HCT116 (cell line): ENCODE measurements at regions not wholly inside any gene's neighbourhood (a gene's known extent, or its start where the extent isn't known, plus 50 kb on each side); places are given as distances from the start of the nearest gene placed in this dataset.

Source experiments
- ATAC-seq: fragments of 200-7000 bp; cut with Tn5 transposase; 2 replicates; pipeline ENCODE4 v1.9.1; 2020; ENCODE audit warnings: mild to moderate bottlenecking, moderate library complexity
- BruUV-seq: library from RNA; stranded (reverse); fragments of 400-500 nt; replicated peaks from 2 replicates; lab custom pipeline; 2021; lab: Mats Ljungman, UMichigan
- CTCF ChIA-PET: fragments of 300-600 bp; sonication (Branson Sonifier 250); formaldehyde crosslinking; loops from one replicate; lab custom pipeline; 2021; ENCODE audit warnings: antibody characterized with exemption; lab: Charles Lee
- POLR2A ChIA-PET: fragments of 300-600, 350-600 bp; sonication (Branson Sonifier 250); formaldehyde crosslinking; loops from one replicate; lab custom pipeline; 2021; ENCODE audit warnings: antibody characterized with exemption; lab: Charles Lee
- RAD21 ChIA-PET, 2 experiments: fragments of 300-600 bp; sonication (Branson Sonifier 250); formaldehyde crosslinking; loops; one replicate each; lab custom pipeline; 2023; ENCODE audit warnings: low total read pairs in 2 of 2; ENCODE audit not compliant: uncharacterized antibody in 2 of 2, unreplicated experiment in 2 of 2, low non-redundant PET in 1 of 2; lab: Charles Lee
- DNase-seq: peaks from one replicate; pipeline ENCODE4 v3.0.0-alpha.2; 2010; ENCODE audit warnings: low read depth, low spot score
- H2AFZ ChIP-seq: fragments of 200-600 bp; shearing (Covaris generic), sonication (generic); 2 replicates; pipeline ENCODE4 v1.6.1; 2017; ENCODE audit warnings: low read depth, mixed run types, mixed read lengths, antibody characterized with exemption, low read length; ENCODE audit not compliant: poor library complexity, severe bottlenecking
- H3K27ac ChIP-seq: 2 replicates; pipeline ENCODE4 v1.5.1; 2012; ENCODE audit warnings: low read depth, low read length
- H3K27me3 ChIP-seq: fragments of 200-600 bp; sonication (generic); 2 replicates; pipeline ENCODE4 v1.6.1; 2016; ENCODE audit warnings: mixed run types, low read length, mixed read lengths; ENCODE audit not compliant: insufficient read depth
- H3K36me3 ChIP-seq, 2 experiments: fragments of 200-500 bp in 1 of 2; fragments of 200-600 bp in 1 of 2; sonication (Bioruptor generic) in 1 of 2; sonication (generic) in 1 of 2; 2 replicates each; pipeline versions ENCODE4 v1.5.1 to v1.6.1; 2014 to 2016; ENCODE audit warnings: low read length in 2 of 2, inconsistent platforms in 1 of 2, mixed read lengths in 1 of 2, mixed run types in 1 of 2; ENCODE audit not compliant: insufficient read depth in 2 of 2, control insufficient read depth in 1 of 2
- H3K4me1 ChIP-seq, 2 experiments: fragments of 200-600 bp in 1 of 2; sonication (generic) in 1 of 2; 2 replicates each; pipeline versions ENCODE4 v1.5.1 to v1.6.1; 2012 to 2017; ENCODE audit warnings: low read length in 2 of 2, inconsistent platforms in 1 of 2, mild to moderate bottlenecking in 1 of 2, mixed read lengths in 1 of 2, mixed run types in 1 of 2, moderate library complexity in 1 of 2; ENCODE audit not compliant: insufficient read depth in 2 of 2, control insufficient read depth in 1 of 2
- H3K4me2 ChIP-seq: fragments of 200-600 bp; sonication (generic); 2 replicates; pipeline ENCODE4 v1.6.1; 2017; ENCODE audit warnings: mixed run types, low read length, mixed read lengths
- H3K4me3 ChIP-seq, 2 experiments: fragments of 200-600 bp in 1 of 2; sonication (generic) in 1 of 2; replicated peaks in 1 of 2; 2 replicates each; pipeline ENCODE4 v1.5.1; 2011 to 2016; ENCODE audit warnings: low read length in 2 of 2, control low read depth in 1 of 2, low read depth in 1 of 2, mild to moderate bottlenecking in 1 of 2, mixed read lengths in 1 of 2, mixed run types in 1 of 2
- H3K79me2 ChIP-seq: fragments of 200-600 bp; sonication (generic); 2 replicates; pipeline ENCODE4 v1.6.1; 2017; ENCODE audit warnings: mild to moderate bottlenecking, mixed run types, low read length, moderate library complexity, mixed read lengths; ENCODE audit not compliant: insufficient read depth
- H3K9ac ChIP-seq: fragments of 200-600 bp; sonication (generic); 2 replicates; pipeline ENCODE4 v1.6.1; 2016; ENCODE audit warnings: low read length, mixed read lengths
- H3K9me2 ChIP-seq: fragments of 200-600 bp; sonication (generic), shearing (Covaris generic); 2 replicates; pipeline ENCODE4 v1.6.1; 2017; ENCODE audit warnings: mixed run types, mild to moderate bottlenecking, moderate library complexity; ENCODE audit not compliant: insufficient read depth
- H3K9me3 ChIP-seq, 2 experiments: fragments of 200-500 bp in 1 of 2; fragments of 200-600 bp in 1 of 2; sonication (Bioruptor generic) in 1 of 2; sonication (generic) in 1 of 2; 2 replicates each; pipeline ENCODE4 v1.6.1; 2014 to 2017; ENCODE audit warnings: low read length in 2 of 2, mixed read lengths in 2 of 2, inconsistent platforms in 1 of 2, low read depth in 1 of 2, mild to moderate bottlenecking in 1 of 2, mixed run types in 1 of 2, moderate library complexity in 1 of 2; ENCODE audit not compliant: control insufficient read depth in 1 of 2, insufficient read depth in 1 of 2
- H4K20me1 ChIP-seq: fragments of 200-600 bp; sonication (generic), shearing (Covaris generic); 2 replicates; pipeline ENCODE4 v1.6.1; 2017; ENCODE audit warnings: mixed run types, mild to moderate bottlenecking, moderate library complexity; ENCODE audit not compliant: insufficient read depth
- CBX3 ChIP-seq: IDR thresholded peaks from 2 replicates; pipeline ENCODE4 v1.6.1; 2012; ENCODE audit warnings: low read depth
- CEBPB ChIP-seq: IDR thresholded peaks from 2 replicates; pipeline ENCODE4 v1.6.1; 2012; ENCODE audit warnings: low read depth
- EZH2phosphoT487 ChIP-seq: fragments of 200-600 bp; IDR thresholded peaks from 2 replicates; pipeline ENCODE4 v1.6.1; 2018; ENCODE audit warnings: antibody characterized with exemption, borderline replicate concordance
- JUND ChIP-seq: IDR thresholded peaks from 2 replicates; pipeline ENCODE4 v1.6.1; 2012
- POLR2A ChIP-seq: IDR thresholded peaks from 2 replicates; pipeline ENCODE4 v1.7.0; 2011; ENCODE audit warnings: borderline replicate concordance; ENCODE audit not compliant: insufficient read depth, insufficient read length; ENCODE audit errors: extremely low read depth
- POLR2AphosphoS5 ChIP-seq: IDR thresholded peaks from 2 replicates; pipeline ENCODE4 v1.6.1; 2011; ENCODE audit warnings: mild to moderate bottlenecking, low read depth, low read length, moderate library complexity
- SIN3A ChIP-seq: IDR thresholded peaks from 2 replicates; pipeline ENCODE4 v1.6.1; 2012; ENCODE audit warnings: low read depth
- ZNF274 ChIP-seq: fragments of 200-500 bp; sonication (Bioruptor generic); IDR thresholded peaks from 2 replicates; pipeline ENCODE4 v1.6.1; 2014; ENCODE audit warnings: mild to moderate bottlenecking, low read depth, low read length, inconsistent platforms
- intact Hi-C: fragments of 100-400 bp; cut with micrococcal nuclease; formaldehyde crosslinking; loops from 2 replicates; pipeline ENCODE4 v1.10.0; 2022

DNA sequence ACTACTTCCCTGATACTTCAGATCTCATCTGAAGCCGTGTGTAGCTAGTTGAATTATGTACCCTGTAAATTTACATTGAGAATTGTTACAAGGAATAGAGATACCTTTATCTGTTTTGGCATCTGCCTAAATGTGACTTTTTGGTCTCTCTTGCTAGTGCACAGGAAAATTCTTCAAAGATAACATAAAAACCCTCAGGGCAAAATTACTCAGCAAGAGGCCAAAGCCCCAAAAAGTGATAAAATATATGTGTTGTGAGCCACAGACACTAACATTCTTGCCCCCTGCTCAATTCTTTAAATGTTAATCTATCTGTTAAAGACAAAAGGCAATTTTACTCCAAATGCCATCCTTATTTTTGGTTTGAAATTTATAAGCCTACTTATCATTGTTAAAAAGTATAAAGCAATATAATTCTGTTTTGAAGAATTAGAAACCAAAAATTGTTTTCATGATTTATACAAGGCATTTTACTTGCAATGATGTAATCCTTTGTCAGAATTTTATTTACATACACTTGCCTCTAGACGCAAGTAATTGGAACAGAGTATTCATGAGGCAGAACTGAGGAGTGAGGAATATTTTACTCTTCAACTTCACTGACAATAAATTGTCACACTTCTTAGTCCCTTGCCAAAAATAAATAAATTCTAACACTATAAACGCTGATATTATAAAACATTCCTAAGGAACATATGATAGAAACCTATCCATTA is 186.2 kb downstream of the EPM2A start:
- Histone ChIP-seq H3K9me3 (no peaks in the 10 kb centered on the region), H3K79me2 (no peaks in the 10 kb centered on the region)
- TF ChIP-seq POLR2AphosphoS5 (no peak), SIN3A (no peak), JUND (no peak), POLR2A (no peak), EZH2phosphoT487 (no peak), CBX3 (no peak)
- TF ChIP-seq, all 23 proteins: peak for 0
- Histone ChIP-seq H3K27ac (no peak overlapping the region), H4K20me1 (no peaks in the 10 kb centered on the region), H3K36me3 (no peaks in the 10 kb centered on the region), H3K4me3 (no peak overlapping the region), H3K9me2 (no peaks in the 10 kb centered on the region), H3K27me3 (no peaks in the 10 kb centered on the region), H3K4me2 (no peak overlapping the region), H3K4me1 (peaks cover 0 to 3% of the 10 kb centered on the region in 2 experiments; a peak in 2 of 4 replicates), H2AFZ (no peak overlapping the region), H3K9ac (no peak overlapping the region)
- ATAC-seq (no peak), DNase-seq (no peak)
- ChIA-PET CTCF (no interaction called here), RAD21 (no interaction called here), POLR2A (no interaction called here)
- intact Hi-C loops: no loop called here
- no TSS peak for BruUV-seq

DNA sequence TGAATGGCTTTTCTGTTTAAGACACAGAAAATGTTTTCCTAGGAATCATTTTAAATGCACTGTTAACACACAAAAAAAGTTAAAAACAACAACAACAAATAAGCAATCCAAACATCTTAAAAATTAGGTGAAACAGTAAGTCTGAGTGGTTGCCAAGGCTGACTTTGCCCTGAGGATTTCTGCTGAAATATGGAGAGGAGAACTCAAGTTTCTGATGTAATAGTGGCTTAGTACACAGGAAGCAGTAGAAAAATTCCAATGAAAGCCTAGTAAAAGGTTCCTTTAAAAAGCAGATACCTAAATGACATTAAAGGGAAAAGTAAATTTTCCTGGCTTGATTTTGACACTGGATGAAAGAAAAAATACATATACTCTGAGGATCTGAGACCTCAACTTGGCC is 184.2 kb downstream of the EPM2A start:
- no TSS peak for BruUV-seq
- Histone ChIP-seq H3K9me3 (no peaks in the 10 kb centered on the region), H3K27ac (no peak overlapping the region), H2AFZ (no peak overlapping the region), H3K36me3 (no peaks in the 10 kb centered on the region)
- ATAC-seq (no peak), DNase-seq (no peak)
- POLR2A ChIA-PET: no interaction called here
- TF ChIP-seq CEBPB (no peak), ZNF274 (no peak)
- TF ChIP-seq, all 23 proteins: peak for 0
- no peaks in the 10 kb centered on the region for H3K4me1 ChIP-seq
- H3K79me2 ChIP-seq: no peaks in the 10 kb centered on the region
- no peak overlapping the region for H3K4me2 ChIP-seq
- ChIA-PET CTCF (no interaction called here), RAD21 (no interaction called here)
- no peaks in the 10 kb centered on the region for H3K27me3 ChIP-seq
- intact Hi-C loops: no loop called here
- H3K9me2 ChIP-seq: no peaks in the 10 kb centered on the region
- H3K4me3 ChIP-seq: no peak overlapping the region
- no peak overlapping the region for H3K9ac ChIP-seq
- no peaks in the 10 kb centered on the region for H4K20me1 ChIP-seq
